ENCODE measurements at regions not wholly inside any gene's neighbourhood (a gene's known extent, or its start where the extent isn't known, plus 50 kb on each side); places are given as distances from the start of the nearest gene placed in this dataset.

DNA sequence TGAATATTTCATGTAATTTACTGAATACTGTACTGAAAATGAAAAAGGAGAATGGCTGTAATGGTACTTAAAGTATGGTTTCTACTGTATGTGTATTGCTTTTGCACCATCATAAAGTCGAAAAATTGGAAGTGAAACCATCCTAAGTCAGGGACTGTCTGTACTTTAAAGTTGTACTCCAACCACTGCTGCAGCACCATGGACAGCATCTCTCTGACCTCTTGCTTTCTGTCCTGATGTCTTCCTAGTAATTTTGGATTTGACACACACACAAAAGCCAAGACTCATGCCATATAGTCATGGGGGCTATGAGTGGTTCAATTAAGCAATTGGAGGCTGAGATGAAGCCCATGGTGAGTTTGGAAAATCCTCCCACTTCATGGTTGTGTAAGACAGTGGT lies 256.3 kb upstream of the PKDCC start:
- H3K27ac Mint-ChIP-seq = no peak overlapping the region
- H3K27me3 Mint-ChIP-seq = peaks cover 8% of the 10 kb centered on the region
- no peaks in the 10 kb centered on the region for H3K4me1 Mint-ChIP-seq (ENCODE audit: unreplicated experiment)
- H3K9me3 Mint-ChIP-seq = no peaks in the 10 kb centered on the region
- no peak for DNase-seq (ENCODE audit: extremely low spot score, unreplicated experiment)
- H3K4me3 Mint-ChIP-seq = no peak overlapping the region
- TF ChIP-seq, protein P1, sequence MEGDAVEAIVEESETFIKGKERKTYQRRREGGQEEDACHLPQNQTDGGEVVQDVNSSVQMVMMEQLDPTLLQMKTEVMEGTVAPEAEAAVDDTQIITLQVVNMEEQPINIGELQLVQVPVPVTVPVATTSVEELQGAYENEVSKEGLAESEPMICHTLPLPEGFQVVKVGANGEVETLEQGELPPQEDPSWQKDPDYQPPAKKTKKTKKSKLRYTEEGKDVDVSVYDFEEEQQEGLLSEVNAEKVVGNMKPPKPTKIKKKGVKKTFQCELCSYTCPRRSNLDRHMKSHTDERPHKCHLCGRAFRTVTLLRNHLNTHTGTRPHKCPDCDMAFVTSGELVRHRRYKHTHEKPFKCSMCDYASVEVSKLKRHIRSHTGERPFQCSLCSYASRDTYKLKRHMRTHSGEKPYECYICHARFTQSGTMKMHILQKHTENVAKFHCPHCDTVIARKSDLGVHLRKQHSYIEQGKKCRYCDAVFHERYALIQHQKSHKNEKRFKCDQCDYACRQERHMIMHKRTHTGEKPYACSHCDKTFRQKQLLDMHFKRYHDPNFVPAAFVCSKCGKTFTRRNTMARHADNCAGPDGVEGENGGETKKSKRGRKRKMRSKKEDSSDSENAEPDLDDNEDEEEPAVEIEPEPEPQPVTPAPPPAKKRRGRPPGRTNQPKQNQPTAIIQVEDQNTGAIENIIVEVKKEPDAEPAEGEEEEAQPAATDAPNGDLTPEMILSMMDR (conservative IDR thresholded peaks at IDR 0.05) = no peak
- H3K36me3 Mint-ChIP-seq = no peaks in the 10 kb centered on the region

DNA sequence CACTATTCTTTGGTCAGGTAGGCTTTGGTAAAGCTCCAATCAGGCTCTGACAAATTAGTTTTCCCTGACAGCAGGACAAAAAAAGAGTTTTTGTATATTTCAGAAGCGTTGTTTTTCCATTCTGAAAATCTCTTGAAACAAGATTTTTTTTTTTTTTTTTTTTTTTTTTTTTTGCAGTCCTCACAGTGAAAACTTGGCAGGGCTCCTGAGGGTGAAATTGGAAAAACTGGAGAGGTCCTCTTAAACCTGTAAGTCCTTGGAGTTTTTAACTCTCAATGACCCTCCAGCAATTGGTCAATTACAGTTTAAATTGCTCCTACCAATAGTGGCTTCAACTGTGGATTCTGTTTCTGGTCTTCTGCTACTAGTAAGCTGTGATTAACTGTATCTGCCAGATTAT lies 244.5 kb upstream of the PKDCC start:
- TF ChIP-seq, protein P1 (conservative IDR thresholded peaks at IDR 0.05) = no peak
- Mint-ChIP-seq H3K9me3 (peaks cover 8% of the 10 kb centered on the region), H3K27ac (no peak overlapping the region), H3K36me3 (no peaks in the 10 kb centered on the region), H3K4me3 (no peak overlapping the region), H3K4me1 (ENCODE audit: unreplicated experiment) (no peaks in the 10 kb centered on the region), H3K27me3 (no peaks in the 10 kb centered on the region)
- DNase-seq (ENCODE audit: extremely low spot score, unreplicated experiment) = no peak

DNA sequence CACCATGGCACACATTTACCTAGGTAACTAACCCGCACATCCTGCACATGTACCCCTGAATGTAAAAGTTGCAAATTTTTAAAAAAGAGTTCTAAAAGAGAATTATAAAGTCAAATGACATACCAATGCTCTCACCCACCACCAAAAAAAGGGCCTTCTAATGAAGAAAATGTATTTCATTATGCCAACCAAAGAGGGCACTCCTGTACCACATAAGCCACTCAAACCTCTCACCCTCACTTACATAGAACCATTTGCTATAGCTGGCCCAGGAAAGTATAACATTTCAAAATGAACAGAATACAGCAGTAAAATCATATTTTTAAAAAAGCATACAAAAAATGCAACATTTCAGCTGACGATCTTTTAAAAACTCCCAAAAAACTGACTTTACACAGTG lies 241.5 kb upstream of the PKDCC start:
- Mint-ChIP-seq H3K36me3 (no peaks in the 10 kb centered on the region), H3K4me1 (ENCODE audit: unreplicated experiment) (no peaks in the 10 kb centered on the region), H3K27me3 (no peaks in the 10 kb centered on the region), H3K4me3 (no peak overlapping the region), H3K27ac (no peak overlapping the region), H3K9me3 (peaks cover 7% of the 10 kb centered on the region)
- TF ChIP-seq, protein P1 (conservative IDR thresholded peaks at IDR 0.05) = peak; percentile 15
- DNase-seq (ENCODE audit: extremely low spot score, unreplicated experiment) = no peak

DNA sequence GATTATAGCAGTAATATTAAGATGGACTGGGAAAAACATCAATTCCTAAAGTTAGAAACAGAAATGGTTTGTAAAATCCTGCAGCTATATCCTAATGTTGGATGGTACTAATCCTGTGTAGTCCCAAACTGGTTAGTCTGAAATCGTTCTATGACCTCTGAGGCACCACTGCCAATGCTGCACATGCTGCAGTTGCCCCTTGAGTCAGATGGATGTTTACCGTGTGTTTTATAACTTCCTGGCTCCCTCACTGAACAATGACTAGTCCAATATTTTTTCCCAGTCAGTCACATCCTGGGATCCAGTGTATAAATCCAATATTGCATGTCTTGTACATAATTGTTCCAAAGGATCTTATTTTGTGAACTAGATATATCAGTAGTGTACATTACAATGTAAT lies 226.7 kb upstream of the PKDCC start:
- Mint-ChIP-seq H3K27ac (no peak overlapping the region), H3K9me3 (peaks cover 5% of the 10 kb centered on the region), H3K4me1 (ENCODE audit: unreplicated experiment) (no peaks in the 10 kb centered on the region), H3K27me3 (peaks cover 19% of the 10 kb centered on the region), H3K4me3 (no peak overlapping the region), H3K36me3 (no peaks in the 10 kb centered on the region)
- DNase-seq (ENCODE audit: extremely low spot score, unreplicated experiment) = no peak
- TF ChIP-seq, protein P1 (conservative IDR thresholded peaks at IDR 0.05) = no peak

DNA sequence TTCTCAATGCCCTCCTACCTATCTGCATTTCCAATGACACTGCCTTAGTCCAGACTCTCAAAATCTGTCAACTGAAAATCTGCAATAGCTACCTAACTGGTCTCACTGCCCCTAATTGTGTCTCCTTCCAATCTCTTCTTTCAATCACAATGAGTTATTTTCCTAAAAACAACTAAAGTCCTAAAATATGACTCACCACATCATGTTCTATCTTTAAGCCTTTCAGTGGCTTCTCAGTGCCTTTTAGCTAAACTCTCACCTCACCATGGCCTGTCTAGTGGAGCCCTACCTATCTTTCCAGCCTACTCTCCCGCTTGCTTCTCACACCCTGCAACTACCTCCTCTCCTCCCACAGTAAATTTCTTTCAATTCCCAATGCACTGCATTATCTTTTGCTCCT lies 220.9 kb upstream of the PKDCC start:
- Mint-ChIP-seq H3K27ac (no peak overlapping the region), H3K4me3 (no peak overlapping the region), H3K9me3 (no peaks in the 10 kb centered on the region), H3K4me1 (ENCODE audit: unreplicated experiment) (peaks cover 3% of the 10 kb centered on the region), H3K36me3 (no peaks in the 10 kb centered on the region), H3K27me3 (peaks cover 9% of the 10 kb centered on the region)
- no peak for DNase-seq (ENCODE audit: extremely low spot score, unreplicated experiment)
- TF ChIP-seq, protein P1 (conservative IDR thresholded peaks at IDR 0.05) = no peak

DNA sequence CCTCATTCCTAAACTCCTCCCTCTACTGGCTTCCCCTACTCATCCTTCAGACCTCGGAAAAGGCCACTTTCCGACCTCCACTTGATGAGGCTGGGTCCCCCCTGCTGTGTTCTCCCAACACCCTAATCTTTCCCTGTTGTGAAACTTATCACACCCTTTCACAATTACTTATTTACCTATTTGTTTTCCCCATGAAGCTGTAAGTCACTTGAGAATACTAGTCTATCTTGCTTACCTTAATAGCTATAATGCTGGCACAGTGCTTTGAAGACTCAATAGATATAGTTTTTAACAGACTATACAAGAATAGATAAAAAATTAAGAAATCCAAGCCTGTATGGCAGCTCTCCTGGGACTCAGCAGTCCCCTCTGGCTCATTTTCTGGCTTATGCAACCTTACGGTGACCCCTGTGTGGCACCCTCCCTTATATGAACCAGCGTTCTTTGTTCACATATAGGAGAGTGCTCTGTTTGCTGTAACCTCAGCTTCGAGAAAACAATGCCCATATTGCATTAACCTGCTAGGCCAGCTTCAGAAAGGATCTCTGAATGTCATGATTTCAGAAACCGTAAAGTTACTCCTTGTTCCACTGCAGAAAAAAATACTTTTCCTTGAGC lies 220.4 kb upstream of the PKDCC start:
- no peak overlapping the region for H3K27ac Mint-ChIP-seq
- DNase-seq (ENCODE audit: extremely low spot score, unreplicated experiment) = no peak
- TF ChIP-seq, protein P1 (conservative IDR thresholded peaks at IDR 0.05) = no peak
- H3K27me3 Mint-ChIP-seq = peaks cover 8% of the 10 kb centered on the region
- no peaks in the 10 kb centered on the region for H3K36me3 Mint-ChIP-seq
- H3K9me3 Mint-ChIP-seq = no peaks in the 10 kb centered on the region
- no peak overlapping the region for H3K4me3 Mint-ChIP-seq
- H3K4me1 Mint-ChIP-seq (ENCODE audit: unreplicated experiment) = peaks cover 3% of the 10 kb centered on the region

Measured in type B pancreatic cell (in vitro differentiated cells).